ENCODE measurements at regions not wholly inside any gene's neighbourhood (a gene's known extent, or its start where the extent isn't known, plus 50 kb on each side); places are given as distances from the start of the nearest gene placed in this dataset.

DNA sequence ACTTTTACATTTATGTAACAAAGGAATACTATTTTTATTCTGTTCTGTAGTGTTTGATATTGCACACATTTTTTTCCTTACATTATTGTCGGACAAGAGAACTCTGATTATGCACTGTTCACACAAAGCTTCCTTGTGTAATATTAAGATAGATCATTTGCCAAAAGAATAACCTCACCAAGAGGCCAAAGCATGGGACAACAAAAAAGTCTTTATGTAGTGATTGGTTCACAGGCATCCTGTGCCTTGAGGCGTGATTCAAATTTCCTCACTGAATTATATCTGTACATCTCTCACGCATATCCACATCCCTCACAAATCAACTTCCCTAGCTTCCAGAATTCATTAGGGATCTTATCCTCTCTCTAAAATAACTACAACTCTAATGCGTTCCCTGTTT is 642.7 kb downstream of the NR4A2 start:
- H3K27ac Mint-ChIP-seq = no peak overlapping the region
- no peaks in the 10 kb centered on the region for H3K27me3 Mint-ChIP-seq (ENCODE audit: low read depth)
- H3K4me1 Mint-ChIP-seq (ENCODE audit: low read depth) = no peaks in the 10 kb centered on the region
- no peaks in the 10 kb centered on the region for H3K36me3 Mint-ChIP-seq (ENCODE audit: low read depth)
- no peaks in the 10 kb centered on the region for H3K9me3 Mint-ChIP-seq
- H3K4me3 Mint-ChIP-seq = no peak overlapping the region

DNA sequence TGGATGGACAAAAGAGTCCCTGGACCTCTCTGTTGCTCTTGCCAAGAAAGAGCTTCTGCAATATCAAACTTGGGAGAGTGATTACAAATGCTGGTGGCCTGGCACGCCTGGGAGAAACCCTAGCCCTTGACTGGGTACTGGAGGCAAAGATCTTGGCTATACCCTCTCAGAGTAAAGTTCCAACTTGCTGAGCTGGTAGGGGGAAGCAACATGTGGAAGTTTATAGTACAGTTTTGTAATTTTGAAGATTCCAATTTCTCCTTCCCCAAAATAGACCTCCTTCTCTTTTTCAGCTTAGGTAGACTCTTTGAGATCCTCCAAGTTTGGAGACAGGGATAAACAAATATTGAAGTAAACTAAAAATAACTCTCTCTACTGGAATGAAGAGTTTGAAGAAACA is 645.3 kb downstream of the NR4A2 start:
- Mint-ChIP-seq H3K36me3 (ENCODE audit: low read depth) (no peaks in the 10 kb centered on the region), H3K27me3 (ENCODE audit: low read depth) (no peaks in the 10 kb centered on the region), H3K4me1 (ENCODE audit: low read depth) (no peaks in the 10 kb centered on the region), H3K4me3 (no peak overlapping the region), H3K27ac (no peak overlapping the region), H3K9me3 (no peaks in the 10 kb centered on the region)

DNA sequence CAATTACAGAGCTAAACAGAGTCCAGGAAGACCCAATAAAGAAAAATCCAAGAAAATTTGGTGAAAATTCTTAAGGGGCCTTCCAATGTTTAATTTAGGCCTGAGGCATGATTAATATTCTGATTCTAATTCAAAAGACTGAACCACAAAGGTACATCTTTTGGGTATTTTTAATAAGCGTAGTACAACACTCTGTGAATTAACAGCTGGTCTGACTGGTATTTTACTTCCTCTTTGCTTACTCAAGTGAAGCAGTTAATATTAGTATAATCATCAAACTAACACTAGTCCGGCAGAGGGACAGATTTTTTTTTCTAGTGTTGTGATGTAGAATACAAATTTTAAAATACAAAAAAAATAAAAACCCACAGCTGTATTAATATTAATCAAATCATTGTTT is 652.9 kb downstream of the NR4A2 start:
- Mint-ChIP-seq H3K27ac (no peak overlapping the region), H3K9me3 (no peaks in the 10 kb centered on the region), H3K36me3 (ENCODE audit: low read depth) (no peaks in the 10 kb centered on the region), H3K4me3 (no peak overlapping the region), H3K27me3 (ENCODE audit: low read depth) (no peaks in the 10 kb centered on the region), H3K4me1 (ENCODE audit: low read depth) (no peaks in the 10 kb centered on the region)

DNA sequence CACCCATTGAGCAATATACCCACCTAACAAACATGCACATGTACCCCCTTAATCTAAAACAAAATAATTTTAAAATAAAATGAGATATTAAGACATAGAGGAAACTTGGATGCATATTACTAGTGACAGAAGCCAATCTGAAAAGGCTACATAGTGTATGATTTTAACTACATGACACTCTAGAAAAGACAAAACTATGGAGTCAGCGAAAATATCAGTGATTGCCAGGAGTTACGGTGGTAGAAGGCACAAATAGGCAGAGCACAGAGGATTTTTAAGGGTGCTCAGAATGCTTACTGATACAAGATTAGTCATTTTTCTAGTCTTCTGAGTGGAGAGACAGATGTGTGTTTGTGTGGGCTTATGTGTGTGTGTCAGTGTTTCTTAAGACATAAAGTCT is 656.6 kb downstream of the NR4A2 start:
- H3K36me3 Mint-ChIP-seq (ENCODE audit: low read depth) = no peaks in the 10 kb centered on the region
- no peak overlapping the region for H3K27ac Mint-ChIP-seq
- peaks cover 3% of the 10 kb centered on the region for H3K9me3 Mint-ChIP-seq
- no peaks in the 10 kb centered on the region for H3K27me3 Mint-ChIP-seq (ENCODE audit: low read depth)
- H3K4me3 Mint-ChIP-seq = no peak overlapping the region
- no peaks in the 10 kb centered on the region for H3K4me1 Mint-ChIP-seq (ENCODE audit: low read depth)

- Mint-ChIP-seq H3K36me3 (ENCODE audit: low read depth) (no peaks in the 10 kb centered on the region), H3K27me3 (ENCODE audit: low read depth) (no peaks in the 10 kb centered on the region)
Measured at GRCh38 chr2:155665704-155666103, 666.8 kb downstream of the NR4A2 start.

GRCh38 chr2:155663265-155663664 is 669.3 kb downstream of the NR4A2 start:
- H3K36me3 Mint-ChIP-seq (ENCODE audit: low read depth) = no peaks in the 10 kb centered on the region
- H3K9me3 Mint-ChIP-seq = no peaks in the 10 kb centered on the region
- H3K4me1 Mint-ChIP-seq (ENCODE audit: low read depth) = no peaks in the 10 kb centered on the region
- no peak overlapping the region for H3K27ac Mint-ChIP-seq
- H3K27me3 Mint-ChIP-seq (ENCODE audit: low read depth) = no peaks in the 10 kb centered on the region
- no peak overlapping the region for H3K4me3 Mint-ChIP-seq

More at GRCh38 chr2:155665704-155666103, 666.8 kb downstream of the NR4A2 start:
- H3K9me3 Mint-ChIP-seq = no peaks in the 10 kb centered on the region
- H3K4me1 Mint-ChIP-seq (ENCODE audit: low read depth) = no peaks in the 10 kb centered on the region
- H3K27ac Mint-ChIP-seq = no peak overlapping the region
- H3K4me3 Mint-ChIP-seq = no peak overlapping the region

DNA sequence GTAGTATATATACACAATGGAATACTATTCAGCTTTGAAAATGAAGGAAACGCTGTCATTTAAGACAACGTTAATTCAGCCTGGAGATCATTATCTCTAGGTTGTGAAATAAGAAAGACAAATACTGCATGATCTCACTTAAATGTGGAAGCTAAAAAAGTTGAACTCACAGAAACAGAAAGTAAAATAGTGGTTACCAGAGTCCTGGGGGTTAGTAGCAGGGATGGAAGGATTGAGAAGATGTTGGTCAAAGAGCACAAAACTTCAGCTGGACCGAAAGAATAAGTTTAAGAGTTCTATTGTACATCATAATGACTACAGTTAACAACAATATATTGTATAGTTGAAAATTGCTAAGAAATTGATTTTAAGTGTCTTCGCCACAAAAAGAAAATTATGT is 670.3 kb downstream of the NR4A2 start:
- Mint-ChIP-seq H3K9me3 (no peaks in the 10 kb centered on the region), H3K4me3 (no peak overlapping the region), H3K27me3 (ENCODE audit: low read depth) (no peaks in the 10 kb centered on the region), H3K4me1 (ENCODE audit: low read depth) (no peaks in the 10 kb centered on the region), H3K27ac (no peak overlapping the region), H3K36me3 (ENCODE audit: low read depth) (no peaks in the 10 kb centered on the region)

DNA sequence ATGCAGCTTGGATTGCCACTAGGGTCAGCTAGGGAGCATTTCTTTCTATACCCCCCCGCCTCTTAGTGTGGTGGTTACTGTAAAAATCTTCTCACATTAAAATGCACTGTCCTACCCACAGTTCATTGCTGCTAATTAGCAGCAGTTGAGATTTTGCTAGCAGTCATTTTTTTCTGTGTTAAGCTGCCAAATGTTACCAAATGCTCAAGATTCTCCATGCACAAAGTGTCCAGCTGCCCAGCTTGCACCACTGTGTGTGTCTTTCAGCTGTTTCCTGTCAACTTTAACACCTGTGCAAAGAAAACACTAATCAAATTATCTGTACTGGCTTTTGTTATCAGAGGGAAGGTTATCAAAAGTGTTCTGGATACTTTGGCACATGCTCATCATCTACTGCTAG is 679.3 kb downstream of the NR4A2 start:
- H3K27ac Mint-ChIP-seq = no peak overlapping the region
- H3K4me1 Mint-ChIP-seq (ENCODE audit: low read depth) = no peaks in the 10 kb centered on the region
- no peaks in the 10 kb centered on the region for H3K36me3 Mint-ChIP-seq (ENCODE audit: low read depth)
- no peaks in the 10 kb centered on the region for H3K9me3 Mint-ChIP-seq
- no peak overlapping the region for H3K4me3 Mint-ChIP-seq
- H3K27me3 Mint-ChIP-seq (ENCODE audit: low read depth) = no peaks in the 10 kb centered on the region

DNA sequence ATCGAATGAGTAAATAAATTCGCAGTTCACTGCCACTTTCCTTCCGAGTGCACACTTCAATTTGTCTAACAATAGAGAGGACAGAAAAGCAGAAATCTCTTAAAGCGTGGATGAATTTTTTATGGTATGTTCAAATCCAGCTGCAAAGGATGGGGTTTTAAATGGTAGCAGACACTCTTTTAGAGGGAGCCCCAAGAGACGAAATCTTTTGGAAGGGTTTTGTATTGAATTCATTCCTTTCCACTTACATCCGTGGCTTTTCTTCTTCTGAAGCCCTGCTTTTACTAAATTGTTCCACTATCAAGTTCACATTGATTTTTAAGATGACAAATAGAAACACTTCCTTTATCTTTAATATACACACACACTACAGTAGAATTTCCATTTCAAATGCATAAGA is 680.7 kb downstream of the NR4A2 start:
- no peak overlapping the region for H3K27ac Mint-ChIP-seq
- H3K4me1 Mint-ChIP-seq (ENCODE audit: low read depth) = no peaks in the 10 kb centered on the region
- H3K36me3 Mint-ChIP-seq (ENCODE audit: low read depth) = no peaks in the 10 kb centered on the region
- H3K9me3 Mint-ChIP-seq = no peaks in the 10 kb centered on the region
- H3K27me3 Mint-ChIP-seq (ENCODE audit: low read depth) = no peaks in the 10 kb centered on the region
- H3K4me3 Mint-ChIP-seq = no peak overlapping the region

GRCh38 chr2:155645791-155646190 is 686.7 kb downstream of the NR4A2 start:
- Mint-ChIP-seq H3K4me1 (ENCODE audit: low read depth) (no peaks in the 10 kb centered on the region), H3K4me3 (no peak overlapping the region), H3K36me3 (ENCODE audit: low read depth) (no peaks in the 10 kb centered on the region), H3K27ac (no peak overlapping the region), H3K9me3 (no peaks in the 10 kb centered on the region), H3K27me3 (ENCODE audit: low read depth) (no peaks in the 10 kb centered on the region)

GRCh38 chr2:155643056-155643775 is 689.3 kb downstream of the NR4A2 start:
- Mint-ChIP-seq H3K9me3 (no peaks in the 10 kb centered on the region), H3K36me3 (ENCODE audit: low read depth) (no peaks in the 10 kb centered on the region), H3K27me3 (ENCODE audit: low read depth) (no peaks in the 10 kb centered on the region), H3K27ac (no peak overlapping the region), H3K4me1 (ENCODE audit: low read depth) (no peaks in the 10 kb centered on the region), H3K4me3 (no peak overlapping the region)

DNA sequence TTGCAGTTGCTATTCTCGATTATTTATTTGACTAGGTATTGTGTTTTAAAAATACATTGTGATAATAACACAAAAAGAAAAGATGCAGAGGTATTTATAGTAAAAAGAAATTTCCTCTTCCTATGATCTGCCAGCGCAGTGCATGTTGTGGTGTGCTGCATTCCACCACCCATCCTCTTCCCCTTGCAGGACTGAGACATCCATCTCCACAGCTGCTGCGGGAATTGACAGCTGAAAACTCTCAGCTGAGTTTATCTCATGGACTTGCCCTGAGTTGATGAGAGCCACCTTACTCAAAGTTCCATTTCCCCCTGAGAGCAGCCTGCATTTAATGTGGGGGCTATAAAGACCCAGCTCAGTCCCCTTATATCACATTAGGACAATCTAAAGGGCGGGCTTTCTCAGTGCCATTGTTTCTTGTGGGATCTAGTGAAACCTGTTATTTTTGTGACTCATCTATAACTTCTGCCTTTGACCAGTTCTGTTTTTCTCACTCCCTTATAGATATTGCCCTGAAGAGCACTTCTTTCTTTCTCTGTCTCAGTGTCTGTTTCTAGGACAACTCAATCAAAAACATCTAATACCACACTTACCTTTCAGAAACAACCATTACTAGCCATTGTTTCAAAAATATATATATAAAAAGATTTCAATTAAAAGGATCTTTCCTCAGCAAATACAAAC is 698.5 kb downstream of the NR4A2 start:
- H3K27me3 Mint-ChIP-seq (ENCODE audit: low read depth) = no peaks in the 10 kb centered on the region
- no peak overlapping the region for H3K4me3 Mint-ChIP-seq
- H3K27ac Mint-ChIP-seq = no peak overlapping the region
- H3K36me3 Mint-ChIP-seq (ENCODE audit: low read depth) = no peaks in the 10 kb centered on the region
- H3K9me3 Mint-ChIP-seq = no peaks in the 10 kb centered on the region
- H3K4me1 Mint-ChIP-seq (ENCODE audit: low read depth) = no peaks in the 10 kb centered on the region

GRCh38 chr2:155633060-155633839 is 699.3 kb downstream of the NR4A2 start:
- no peaks in the 10 kb centered on the region for H3K36me3 Mint-ChIP-seq (ENCODE audit: low read depth)
- no peaks in the 10 kb centered on the region for H3K9me3 Mint-ChIP-seq
- H3K4me1 Mint-ChIP-seq (ENCODE audit: low read depth) = no peaks in the 10 kb centered on the region
- H3K27ac Mint-ChIP-seq = no peak overlapping the region
- H3K4me3 Mint-ChIP-seq = no peak overlapping the region
- no peaks in the 10 kb centered on the region for H3K27me3 Mint-ChIP-seq (ENCODE audit: low read depth)

- Mint-ChIP-seq H3K27ac (no peak overlapping the region), H3K9me3 (no peaks in the 10 kb centered on the region), H3K4me3 (no peak overlapping the region), H3K27me3 (ENCODE audit: low read depth) (no peaks in the 10 kb centered on the region), H3K36me3 (ENCODE audit: low read depth) (no peaks in the 10 kb centered on the region), H3K4me1 (ENCODE audit: low read depth) (no peaks in the 10 kb centered on the region)
Measured at GRCh38 chr2:155630760-155631159, 701.8 kb downstream of the NR4A2 start.

GRCh38 chr2:155622443-155622842 is 710.1 kb downstream of the NR4A2 start:
- no peaks in the 10 kb centered on the region for H3K4me1 Mint-ChIP-seq (ENCODE audit: low read depth)
- H3K36me3 Mint-ChIP-seq (ENCODE audit: low read depth) = no peaks in the 10 kb centered on the region
- H3K4me3 Mint-ChIP-seq = no peak overlapping the region
- H3K9me3 Mint-ChIP-seq = no peaks in the 10 kb centered on the region
- H3K27me3 Mint-ChIP-seq (ENCODE audit: low read depth) = no peaks in the 10 kb centered on the region
- H3K27ac Mint-ChIP-seq = no peak overlapping the region

Measured in T-helper 1 cell treated with Interleukin-12 subunit alpha and Interleukin-12 subunit beta and Interleukin-4 antibody, amounts not matched to agents 30 μg/mL and 1 μg/mL, for 36 hours (primary cell).